COR-L47 (cell line): ENCODE measurements at regions not wholly inside any gene's neighbourhood (a gene's known extent, or its start where the extent isn't known, plus 50 kb on each side); places are given as distances from the start of the nearest gene placed in this dataset.

Experiments used
- DNase-seq: peaks from one replicate; lab custom pipeline; 2025; lab: John Stamatoyannopoulos, UW

DNA sequence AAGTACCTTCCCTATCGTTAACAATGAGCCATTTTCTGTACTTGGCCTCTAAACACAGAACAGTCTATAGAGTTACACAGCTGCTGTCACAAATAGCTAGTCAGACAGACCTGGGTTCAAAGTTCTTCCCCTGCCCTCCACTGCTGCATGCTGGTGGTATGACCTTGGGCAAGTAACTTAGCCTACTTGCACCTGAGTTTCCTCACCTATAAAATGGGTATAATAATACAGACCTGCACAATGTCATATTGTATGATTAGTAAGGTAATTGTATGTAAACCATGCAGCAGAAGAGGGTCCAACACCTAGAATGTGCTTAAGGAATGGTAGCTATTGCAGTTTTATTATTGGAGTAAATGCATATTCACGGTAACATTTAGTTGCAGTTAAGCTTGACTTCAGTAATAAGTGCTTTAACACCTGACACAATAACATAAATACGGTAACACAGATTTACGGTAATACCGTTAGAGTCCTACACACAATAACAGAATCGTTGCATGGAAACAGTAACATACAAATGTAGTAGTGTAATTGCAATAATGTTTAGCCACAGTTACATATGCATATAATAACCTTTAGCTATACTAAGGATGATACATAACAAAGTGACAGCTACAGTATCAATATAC, 193.3 kb upstream of the CSF3R start:
- DNase-seq, result no peak

GRCh38 chr1:36675106-36675505, 192.4 kb upstream of the CSF3R start:
- no peak for DNase-seq

DNA sequence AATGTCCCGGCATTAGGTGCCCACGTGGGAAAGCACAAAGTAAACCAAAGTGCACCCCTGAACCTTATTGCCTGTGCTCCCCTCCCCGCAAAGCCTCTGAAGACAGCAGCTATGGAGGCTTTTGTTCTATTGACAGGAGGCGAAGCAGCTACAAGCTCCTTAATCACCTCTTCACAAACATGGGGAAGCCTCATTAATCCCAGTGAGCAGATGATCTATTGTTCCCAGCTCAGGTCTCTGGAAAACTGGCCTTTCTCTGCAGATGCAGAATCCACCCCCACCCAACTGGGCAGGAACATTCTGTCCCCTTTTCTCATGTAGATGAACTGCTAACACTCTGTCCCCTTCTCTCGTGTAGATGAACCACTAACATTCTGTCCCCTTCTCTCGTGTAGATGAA, 190.5 kb upstream of the CSF3R start:
- DNase-seq, result peak; percentile 11

- DNase-seq, result no peak
Measured at GRCh38 chr1:36669262-36669661, 186.5 kb upstream of the CSF3R start.

DNA sequence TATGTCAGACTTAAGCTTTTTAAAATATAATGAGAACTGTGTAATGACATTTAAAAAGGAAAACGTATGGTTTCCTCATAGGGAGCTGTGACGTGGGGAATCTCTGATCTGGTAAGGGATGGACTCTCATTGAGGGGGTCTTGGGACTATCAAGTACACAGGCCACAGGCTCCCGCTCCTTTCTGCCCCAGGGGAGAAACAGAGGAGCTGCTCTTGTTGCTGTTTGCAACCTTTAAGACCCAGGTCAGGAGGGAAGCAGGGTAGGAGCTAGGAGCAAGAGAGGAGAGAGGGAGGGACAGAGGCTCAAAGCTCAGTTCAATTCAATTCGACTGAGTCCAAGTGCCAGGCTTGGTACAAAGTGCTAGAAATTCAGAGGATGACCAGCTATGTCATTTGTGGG, 185.1 kb upstream of the CSF3R start:
- DNase-seq, result no peak

- no peak for DNase-seq
Measured at GRCh38 chr1:36667256-36667655, 184.5 kb upstream of the CSF3R start.

DNA sequence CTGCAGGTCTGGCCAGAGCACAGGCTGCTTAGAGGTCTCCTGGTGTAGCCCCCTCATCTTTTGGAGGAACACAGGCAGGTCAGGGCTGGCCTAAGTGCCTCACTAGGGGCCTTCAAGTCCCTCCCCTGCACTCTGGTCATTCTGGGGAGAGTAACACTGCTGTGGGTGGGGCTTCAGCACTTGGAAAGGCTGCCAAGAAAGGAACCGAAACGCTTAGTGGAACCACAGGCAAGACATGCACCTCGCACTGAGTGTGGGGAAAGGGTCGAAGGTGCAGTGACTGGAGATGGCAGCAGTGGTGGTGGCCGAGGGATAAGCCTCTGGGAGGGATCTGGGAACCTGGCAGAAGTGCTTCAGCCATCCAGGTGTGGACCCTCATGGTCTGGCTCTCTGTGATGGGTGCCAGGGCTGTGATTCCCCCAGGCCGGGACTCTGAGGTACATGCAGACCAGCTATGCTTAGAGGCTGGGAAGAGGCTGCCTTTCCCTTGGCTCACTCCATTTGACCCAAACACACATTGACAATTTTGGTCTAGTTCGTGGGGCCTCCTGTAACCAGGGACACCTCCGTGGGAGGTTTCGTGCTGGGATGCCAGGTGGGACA, 182.9 kb upstream of the CSF3R start:
- DNase-seq, result no peak

GRCh38 chr1:36664571-36665287, 182.0 kb upstream of the CSF3R start:
- DNase-seq, result no peak

GRCh38 chr1:36663772-36664430, 181.2 kb upstream of the CSF3R start:
- no peak for DNase-seq

- no peak for DNase-seq
Measured at GRCh38 chr1:36658838-36659237, 176.1 kb upstream of the CSF3R start.

GRCh38 chr1:36657826-36658225, 175.1 kb upstream of the CSF3R start:
- no peak for DNase-seq

DNA sequence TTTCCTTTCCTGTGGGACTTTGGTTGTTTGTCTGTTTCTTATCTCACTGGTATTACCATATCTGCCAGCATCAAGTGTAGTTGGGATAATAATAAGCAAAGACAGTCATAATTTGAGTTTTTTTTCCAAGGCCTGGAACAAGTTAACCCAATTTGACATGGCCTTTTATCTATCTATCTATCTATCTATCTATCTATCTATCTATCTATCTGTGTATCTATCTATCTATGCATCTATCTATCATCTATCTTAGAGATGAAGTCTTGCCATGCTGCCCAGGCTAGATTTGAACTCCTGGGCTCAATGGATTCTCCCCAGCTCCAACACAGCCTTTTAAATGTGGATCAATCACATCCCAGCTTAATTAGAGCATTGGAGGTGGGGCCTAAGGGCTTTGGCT, 174.1 kb upstream of the CSF3R start:
- DNase-seq, result no peak

DNA sequence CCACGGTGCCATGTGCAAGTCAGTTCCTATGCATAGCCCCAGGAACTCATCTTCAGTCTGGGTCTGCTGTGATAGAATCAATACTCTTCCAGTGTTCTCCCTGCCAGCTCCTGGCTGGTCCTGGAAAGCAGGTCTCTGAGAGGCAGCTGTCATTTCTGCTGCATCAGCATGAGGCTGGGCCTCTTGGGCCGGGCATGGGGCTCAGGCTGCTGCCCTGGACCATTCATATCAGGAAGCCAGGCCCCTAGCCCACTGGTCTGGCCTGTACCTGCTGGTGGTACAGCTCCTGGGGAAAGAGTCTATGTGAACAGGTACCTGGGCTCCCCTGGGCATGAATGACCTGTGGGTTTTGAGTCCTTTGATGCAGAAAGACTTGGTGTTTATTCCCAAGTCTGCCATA, 173.6 kb upstream of the CSF3R start:
- no peak for DNase-seq

- no peak for DNase-seq
Measured at GRCh38 chr1:36654586-36654985, 171.9 kb upstream of the CSF3R start.

DNA sequence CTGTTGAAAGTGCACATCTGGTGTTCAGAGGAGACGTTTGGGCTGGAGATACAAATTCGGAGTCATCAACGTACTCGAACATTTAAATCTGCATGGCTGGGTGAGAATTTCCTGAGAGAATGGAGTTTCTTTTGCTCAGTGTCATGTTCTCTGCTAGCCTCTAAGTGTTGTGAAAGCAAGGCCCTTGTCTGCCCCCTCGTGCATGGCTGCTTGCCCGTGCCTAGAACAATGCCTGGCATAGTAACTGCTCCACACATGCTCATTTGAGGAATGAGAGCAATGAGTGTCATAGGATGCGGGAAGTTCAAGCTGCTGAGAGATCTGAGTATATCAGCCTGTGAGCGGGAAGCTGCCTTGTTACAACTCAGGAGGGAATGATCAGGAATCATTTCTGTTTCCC, 171.1 kb upstream of the CSF3R start:
- DNase-seq, result no peak

- no peak for DNase-seq
Measured at GRCh38 chr1:36652586-36652985, 169.9 kb upstream of the CSF3R start.

DNA sequence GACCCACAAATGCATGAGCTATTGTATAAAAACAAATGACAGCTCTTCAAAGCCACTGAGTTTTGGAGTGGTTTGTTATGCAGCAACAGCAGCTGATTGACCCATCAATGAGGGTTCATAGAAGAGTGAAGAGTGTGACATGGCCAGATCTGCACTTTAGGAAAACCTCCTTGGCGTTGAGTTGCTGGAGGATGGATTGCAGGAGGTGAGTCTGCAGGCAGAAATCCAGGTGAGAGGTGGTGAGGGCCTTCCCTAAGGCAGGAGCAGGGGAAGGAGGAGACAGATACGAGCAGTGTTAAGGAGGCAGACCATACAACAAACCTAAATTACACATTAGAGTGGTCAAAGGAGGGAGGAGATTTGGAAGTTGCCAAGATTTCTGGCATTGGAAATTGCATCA, 169.3 kb upstream of the CSF3R start:
- no peak for DNase-seq

GRCh38 chr1:36651176-36651910, 168.6 kb upstream of the CSF3R start:
- no peak for DNase-seq

DNA sequence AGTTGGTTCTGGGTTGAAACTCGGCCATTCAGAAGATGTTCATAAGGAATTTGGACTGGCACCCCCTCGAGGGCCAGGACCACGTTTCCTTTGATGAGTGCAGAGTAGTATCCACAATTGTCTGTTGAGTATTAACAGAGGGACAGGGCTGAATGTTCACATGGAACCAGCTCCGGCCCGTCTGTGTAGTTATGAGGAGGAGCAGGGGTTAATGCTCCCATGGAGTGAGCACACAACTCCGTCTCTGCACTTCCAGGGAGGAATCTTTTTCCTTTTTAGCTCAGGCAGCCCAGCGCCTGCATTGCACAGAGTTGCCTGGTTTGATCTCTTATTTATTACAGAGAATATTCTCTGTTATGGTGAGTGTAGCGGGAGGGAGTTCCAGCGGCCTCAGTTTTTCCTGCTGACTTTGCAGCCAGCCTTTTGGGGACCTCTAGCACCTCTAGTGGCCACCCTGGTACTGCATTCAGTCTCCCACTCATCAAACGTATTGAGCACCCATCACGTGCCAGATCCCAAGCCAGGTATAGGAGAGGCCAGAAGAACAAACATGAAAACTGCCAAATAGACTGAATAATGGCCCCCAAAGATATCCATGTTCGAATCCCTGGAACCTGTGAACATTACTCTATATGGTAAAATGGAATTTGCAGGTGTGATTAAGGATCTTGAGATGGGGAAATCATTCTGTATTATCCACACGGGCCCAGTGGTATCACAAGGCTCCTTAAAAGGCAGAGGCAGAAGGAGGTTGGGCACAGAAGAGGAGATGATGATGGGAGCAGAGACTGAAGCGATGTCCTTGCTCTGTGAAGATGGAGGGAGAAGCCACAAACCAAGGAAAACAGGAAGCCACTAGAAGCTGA, 167.7 kb upstream of the CSF3R start:
- DNase-seq, result peak; percentile 44

GRCh38 chr1:36645867-36646266, 163.2 kb upstream of the CSF3R start:
- no peak for DNase-seq

DNA sequence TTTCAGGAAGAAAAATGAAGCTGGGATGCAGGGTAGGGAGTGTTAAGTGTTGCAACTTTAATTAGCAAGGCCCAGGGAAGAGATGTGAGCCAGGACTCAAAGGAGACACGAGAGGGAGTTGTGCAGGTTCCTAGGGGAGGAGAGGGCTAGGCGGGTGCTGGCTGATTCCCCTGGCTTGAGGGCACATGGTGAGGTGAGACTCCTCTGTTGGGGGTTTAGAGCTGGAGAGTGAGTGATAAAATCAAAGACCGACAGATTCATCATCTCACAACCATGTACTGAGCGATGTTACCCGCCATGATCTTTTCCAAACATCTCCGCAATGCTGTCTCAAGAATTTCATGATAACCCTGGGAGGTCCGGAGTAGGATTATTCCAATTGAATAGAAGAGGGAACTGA, 161.8 kb upstream of the CSF3R start:
- DNase-seq, result no peak
